ENCODE measurements at regions not wholly inside any gene's neighbourhood (a gene's known extent, or its start where the extent isn't known, plus 50 kb on each side); places are given as distances from the start of the nearest gene placed in this dataset.
"Not testable (repeated sequence)": the region's sequence is repeated elsewhere in the genome, so short reads cannot be mapped to it uniquely, and the experiment has no call there.

DNA sequence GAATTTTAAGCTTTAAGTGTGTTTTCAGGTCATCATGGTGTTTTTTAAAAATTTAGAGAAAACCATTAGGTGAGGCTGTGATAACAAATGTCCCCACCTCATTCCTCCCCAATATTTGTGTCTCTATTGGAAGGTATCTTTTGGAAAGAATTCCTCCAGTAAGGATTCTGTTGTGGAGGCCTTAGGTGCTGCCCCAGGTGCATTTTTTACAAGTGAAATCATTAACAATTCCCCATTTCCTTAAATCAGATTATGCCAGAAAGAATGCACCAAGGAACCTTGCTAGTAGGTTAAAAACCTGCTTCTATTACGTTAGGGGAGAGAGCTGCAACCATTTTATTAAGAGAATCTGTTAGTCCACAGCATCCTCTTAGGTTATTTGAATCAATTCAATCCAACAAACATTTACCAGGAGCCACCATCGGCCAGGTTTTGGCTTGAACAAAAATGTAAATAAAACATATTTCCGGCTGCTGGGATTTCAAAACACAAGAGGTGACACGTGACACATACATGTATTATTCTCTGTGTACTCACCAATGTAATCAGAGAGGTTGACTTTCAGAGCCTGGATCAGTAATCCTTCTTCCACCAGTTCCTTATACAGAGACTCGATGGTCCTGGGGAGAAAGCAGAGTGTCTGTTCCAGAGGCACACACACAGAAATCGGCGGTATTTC, 112.5 kb upstream of the ASB18 start:
- peak; percentile 83 for DNase-seq

DNA sequence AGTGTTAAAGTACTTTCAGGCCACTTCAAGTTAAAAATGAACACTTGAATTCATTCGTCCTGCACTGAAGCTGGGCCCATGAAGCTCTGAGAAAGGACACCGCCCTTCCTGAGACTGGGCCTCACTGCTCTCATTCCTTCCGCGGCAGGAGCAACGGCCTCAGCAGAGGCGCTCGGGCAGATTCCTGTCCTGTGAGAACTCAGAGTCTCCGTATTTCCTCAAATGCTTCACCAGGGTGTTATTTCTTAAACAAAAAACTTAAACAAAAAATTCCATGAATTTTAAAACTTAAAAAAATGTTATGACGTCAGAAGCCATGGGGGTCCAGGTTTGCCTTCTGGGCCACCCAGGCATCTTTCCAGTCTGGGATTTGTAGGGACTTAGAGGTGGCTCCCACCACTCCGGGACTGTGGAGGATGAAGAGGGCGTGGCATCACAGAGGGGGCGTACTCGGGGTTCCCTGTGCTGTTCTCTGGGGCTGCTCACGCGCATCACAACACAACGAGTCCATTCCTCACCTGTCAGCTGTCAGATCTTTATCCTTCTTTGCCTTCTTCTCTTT, 115.9 kb upstream of the ASB18 start:
- DNase-seq, result no peak

DNA sequence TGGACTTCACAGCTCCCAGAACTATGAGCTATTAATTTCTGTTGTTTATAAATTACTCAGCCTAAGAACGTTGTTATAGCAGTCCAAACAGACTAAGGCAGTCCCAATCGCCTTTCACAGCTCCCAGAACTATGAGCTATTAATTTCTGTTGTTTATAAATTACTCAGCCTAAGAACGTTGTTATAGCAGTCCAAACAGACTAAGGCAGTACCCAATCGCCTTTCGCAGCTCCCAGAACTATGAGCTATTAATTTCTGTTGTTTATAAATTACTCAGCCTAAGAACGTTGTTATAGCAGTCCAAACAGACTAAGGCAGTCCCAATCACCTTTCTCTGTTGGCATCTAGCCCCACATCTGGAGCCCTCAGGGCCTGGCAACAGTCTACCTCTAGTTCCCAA, 117.0 kb upstream of the ASB18 start:
- not testable (repeated sequence) for DNase-seq

DNA sequence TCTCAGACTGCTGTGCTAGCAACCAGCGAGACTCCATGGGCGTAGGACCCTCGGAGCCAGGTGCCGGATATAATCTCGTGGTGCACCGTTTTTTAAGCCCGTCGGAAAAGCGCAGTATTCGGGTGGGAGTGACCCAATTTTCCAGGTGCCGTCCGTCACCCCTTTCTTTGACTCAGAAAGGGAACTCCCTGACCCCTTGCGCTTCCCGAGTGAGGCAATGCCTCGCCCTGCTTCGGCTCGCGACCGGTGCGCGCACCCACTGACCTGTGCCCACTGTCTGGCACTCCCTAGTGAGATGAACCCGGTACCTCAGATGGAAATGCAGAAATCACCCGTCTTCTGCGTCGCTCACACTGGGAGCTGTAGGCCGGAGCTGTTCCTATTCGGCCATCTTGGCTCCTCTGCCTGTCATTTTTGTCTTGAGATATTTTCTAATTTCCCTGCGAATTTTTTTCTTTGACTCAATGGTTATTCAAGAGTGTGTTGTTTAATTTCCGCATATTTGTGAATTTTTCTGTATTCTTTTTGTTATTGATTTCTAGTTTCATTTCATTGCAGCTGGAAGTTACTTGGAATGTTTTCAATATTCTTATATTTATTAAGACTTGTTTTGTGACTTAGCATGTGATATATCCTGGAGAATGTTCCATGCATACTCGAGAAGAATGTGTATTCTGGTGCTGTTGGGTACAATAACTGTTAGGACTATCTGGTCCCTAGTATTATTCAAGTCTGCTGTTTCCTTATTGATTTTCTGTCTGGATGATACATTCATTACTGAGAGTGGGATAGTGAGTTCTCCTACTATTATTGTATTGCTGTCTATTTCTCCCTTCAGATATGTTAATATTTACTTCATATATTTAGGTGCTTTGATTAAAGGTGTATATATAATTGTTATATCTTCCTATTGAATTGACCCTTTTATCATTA, 125.3 kb upstream of the ASB18 start:
- not testable (repeated sequence) for DNase-seq

DNA sequence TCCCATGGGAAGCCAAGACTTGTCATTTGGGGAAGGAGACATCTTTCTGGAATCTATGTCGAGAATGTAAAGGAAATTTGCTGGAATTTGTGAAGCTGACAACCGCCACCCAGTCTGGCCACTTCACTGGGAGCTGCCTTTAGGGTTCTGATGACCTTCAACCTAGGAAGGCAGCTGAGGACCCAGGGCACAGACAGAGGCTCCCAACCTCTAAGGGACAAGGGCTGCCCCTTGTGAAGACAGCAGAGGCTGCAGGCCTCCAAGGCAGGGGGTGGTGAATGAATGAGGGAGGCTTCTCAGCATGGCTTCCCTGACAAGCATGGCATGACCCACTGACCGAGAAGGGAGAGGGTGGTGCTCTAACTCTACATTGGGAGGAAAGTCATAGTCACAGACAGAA, 128.9 kb upstream of the ASB18 start:
- DNase-seq, result no peak

DNA sequence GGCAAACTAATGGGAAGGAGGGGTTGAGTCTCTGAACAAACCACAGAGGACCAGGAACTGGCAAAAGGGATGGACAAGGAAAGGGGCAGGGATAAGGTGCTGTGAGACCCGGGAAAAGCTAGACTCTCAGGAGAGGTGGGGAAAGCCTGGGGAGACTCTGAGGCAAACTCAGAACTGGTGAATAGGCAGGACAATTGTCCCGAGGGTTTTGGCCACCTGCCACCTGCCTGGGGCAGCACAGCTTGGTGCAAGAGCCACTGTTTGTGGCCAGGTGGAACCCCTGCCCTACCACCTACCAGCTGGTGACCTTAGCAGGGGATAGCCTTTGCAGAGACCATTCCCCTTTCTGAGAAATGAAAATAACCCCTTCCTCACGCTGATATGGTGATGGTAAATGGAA, 129.4 kb upstream of the ASB18 start:
- DNase-seq, result no peak

DNA sequence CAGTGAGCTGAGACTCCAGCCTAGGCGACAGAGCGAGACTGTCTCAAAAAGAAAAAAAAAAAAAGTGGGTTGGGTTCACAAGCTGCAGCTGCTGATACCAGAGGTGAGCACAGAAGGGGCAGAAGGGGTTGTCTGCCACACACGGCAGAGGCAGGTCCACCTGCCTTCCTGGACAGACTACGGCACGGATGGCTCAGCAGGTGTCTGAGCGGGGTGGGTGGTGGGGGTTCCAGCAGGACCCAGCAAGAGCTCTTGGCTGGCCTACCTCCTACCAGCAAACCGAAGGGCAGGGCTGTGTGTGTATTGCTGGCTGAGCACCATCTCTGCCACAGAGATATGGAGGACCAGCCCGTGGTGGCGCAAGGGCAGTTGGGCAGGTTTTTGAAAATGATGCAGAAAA, 130.4 kb upstream of the ASB18 start:
- DNase-seq, result no peak

DNA sequence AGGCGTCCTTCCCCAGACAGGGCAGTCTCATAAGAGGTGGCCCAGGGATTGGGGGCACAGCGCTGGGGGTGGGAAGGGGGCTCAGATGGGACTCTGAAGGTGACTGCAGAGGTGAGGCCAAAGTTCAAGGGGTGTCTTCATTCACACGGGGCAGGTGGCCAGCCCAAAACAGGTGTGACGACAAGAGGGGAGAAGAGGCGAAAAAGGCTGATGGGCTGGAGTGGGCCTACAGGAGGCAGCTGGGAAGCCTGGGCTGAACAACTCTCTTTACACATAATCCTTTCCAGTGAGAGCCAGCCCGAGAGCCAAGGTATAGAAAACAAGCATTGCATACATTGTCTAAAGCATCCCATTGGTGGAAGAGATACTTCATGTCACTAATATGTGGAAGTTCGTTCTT, 130.9 kb upstream of the ASB18 start:
- DNase-seq, result no peak

DNA sequence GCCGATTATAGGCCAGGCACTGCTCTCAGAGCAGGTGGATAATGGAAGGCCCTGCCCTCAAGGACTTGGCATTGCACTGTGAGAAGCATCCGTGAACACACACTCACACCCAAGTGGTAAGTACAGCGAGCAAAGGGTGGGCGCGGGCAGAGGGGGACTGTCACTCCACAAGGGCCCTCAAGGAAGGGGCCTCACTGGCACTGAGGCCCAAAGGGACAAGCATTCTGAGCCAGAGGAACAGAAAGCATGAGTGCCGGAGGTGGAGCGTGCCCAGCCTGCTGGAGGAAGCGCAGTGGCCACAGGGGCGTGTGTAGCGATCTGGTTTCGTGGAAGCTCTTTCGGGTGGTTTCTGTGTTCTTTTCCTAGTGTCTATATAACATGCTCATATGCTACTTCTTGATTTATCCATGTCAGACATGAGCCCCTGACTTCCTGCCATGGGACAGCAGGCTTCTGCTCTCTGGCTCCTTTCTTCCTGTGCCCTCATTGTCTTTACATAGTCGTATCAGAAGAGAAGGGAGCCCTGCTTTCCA, 132.7 kb upstream of the ASB18 start:
- DNase-seq, result no peak

DNA sequence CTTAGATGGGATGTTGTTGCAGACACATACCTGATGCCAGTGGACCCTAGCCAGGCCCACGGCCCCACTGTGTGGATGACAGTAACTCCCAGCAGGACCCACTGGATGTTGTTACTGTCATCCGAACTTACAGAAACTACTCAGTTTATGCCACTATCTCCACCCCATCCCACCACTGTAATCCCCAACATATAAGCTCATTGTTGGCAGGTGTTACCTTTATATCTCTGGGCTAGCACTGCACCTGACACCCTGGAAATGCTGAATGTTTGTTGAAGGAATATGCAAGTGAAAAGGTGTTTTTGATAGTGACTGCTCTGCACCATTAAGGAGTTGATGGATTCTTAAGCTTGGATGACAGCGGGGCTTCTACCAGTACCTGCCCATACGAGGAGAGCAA, 133.5 kb upstream of the ASB18 start:
- no peak for DNase-seq

DNA sequence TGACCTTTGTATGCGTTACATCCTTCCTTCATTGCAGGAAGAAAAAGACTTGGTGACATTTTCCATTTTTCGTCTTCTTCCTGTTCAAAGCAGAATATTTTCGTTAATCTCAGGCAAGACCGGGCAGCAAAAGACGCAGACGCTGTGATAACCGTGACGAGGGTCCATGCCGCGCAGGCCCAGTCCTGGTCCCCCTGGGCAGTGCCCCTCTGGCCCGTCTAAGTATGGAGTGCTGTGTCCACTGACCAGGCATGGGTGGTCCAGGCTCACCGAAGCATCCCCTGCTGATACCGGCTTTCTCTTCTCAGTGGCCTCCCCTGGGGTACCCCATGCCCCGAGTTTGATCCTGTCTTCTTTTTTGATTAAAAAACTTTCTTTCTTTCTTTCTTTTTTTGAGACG, 135.2 kb upstream of the ASB18 start:
- DNase-seq, result no peak

DNA sequence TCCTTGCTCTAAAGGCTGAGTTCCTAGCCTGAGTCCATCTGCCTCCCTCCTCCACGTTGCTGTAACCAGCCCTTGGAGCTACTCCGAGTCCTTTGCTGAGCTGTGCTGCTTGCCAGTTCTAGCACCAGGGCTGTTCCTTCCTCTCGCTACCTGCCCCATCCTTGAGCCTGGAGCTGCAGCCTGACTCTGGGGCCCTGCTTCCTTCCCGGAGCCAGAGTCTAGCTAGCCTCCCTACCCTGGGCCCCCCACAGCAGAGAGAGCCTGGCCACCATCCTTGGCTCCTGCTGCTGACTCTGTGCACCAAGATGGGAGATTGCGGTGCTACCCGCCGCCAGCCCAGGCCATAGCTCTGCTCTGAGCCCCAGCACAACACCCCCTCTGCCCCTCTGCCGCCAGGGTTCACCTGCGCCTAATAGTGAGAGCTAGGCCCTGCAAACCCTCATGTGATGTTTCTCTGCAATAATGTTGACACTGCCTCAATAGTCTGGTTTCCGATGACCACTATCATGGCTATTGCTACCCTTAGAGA, 135.9 kb upstream of the ASB18 start:
- DNase-seq, result no peak

DNA sequence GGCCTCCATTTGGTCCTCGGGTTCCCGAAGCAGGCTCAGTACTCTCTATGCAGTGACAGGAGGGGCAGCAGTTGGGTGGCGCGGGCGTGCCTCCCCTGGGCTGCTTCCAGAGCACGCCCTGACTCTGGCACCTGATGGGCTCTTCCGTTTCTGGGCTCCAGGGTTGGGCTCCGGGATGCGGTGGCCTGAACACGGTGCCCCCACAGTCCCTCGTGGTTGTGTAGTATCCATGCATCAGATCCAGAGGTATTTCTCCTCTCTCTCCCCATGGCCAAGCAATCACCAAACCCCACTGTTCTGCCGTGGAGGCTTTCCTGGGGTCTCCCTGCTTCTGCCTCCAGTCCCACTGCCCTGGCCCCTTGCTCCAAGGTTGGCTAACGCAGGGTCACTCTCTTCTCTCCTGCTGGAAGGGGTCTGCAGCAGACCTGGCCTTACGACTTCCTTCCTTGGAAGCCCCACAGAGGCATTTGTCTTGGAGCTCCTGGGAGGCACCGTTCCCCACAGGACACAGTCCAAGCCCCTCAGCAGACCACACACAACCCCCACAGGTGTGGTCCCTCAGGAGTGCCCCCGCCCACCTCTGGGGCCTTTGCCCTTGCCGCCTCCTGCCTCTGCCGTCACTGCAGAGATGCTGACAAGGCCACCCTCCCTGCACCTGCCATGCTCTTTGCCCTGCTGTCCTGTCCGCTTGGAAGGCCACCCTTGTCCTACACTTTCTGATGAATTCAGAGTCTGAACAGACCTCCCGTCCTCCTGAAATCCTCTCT, 136.6 kb upstream of the ASB18 start:
- no peak for DNase-seq

DNA sequence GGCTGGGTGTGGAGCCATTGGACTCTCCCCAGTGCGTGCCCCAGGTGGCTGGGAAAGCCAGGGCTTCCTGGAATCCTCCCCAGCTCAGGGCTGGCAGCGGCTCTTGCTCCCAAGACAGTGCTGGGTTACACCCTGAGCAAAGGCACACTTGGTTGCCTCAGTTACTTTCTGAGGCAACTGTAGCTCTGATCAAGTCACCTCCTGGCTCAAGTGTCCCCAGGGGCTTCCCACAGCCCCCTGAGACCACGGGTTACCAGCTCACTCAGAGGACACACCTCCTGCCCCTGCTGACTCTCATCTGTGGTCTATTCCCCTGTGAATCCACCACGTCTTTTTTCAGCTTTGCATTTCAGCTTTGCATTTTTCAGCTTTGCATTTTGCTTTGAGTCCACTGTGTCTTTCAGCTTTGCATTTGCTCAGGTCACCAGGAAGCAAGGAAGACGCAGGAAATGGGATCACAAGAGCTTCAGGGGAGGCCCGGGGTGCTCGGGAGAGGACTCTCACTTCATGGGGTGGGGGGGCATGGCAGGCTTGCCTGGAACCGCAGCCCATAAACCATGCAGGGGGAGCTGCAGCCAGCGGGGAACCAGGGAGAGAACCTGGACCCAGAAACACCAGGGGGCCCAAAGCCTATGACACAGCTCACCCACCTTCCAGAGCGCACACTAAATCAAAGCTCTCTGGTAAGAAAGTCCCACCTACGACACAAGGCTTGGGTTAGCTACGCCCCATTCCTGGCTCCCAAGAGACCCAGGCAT, 138.0 kb upstream of the ASB18 start:
- no peak for DNase-seq

DNA sequence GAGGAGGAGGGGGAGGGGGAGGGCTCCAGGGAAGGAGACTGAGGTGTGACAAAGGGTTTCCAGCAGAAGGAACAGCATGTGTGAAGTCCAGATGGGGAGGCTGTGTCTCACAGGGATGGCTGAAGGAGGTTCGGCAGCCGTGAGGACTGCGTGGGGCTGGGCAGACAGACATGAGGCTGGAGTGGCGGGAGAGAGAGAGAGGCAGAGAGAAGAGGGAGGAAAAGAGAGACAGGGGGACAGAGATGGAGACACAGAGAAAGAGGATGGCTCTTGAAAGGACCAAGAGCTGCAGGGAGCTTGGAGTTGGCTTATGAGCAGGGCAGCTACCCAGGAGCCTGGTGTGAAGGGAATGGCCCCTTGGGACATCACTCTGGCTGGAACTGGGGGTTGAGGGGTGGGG, 138.9 kb upstream of the ASB18 start:
- DNase-seq, result no peak

DNA sequence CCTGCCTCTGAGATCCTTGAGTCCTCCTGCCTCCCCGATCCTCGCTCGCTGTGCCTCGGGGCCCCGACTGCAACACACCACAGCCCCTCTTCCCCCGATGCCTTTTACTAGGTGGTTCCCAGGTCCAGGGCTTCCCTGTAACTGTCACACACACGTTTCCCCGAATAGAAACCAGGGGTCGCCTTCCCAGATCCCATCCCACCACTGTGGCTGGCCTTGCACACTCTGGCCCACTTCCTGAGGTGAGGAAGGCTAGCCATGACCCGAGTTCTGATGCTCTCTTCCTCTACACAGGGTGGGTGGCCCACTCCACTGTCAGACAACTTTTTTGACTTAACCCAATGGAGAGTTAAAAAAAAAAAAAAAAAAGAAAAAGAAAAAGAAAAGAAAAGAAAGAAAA, 139.6 kb upstream of the ASB18 start:
- DNase-seq, result no peak

DNA sequence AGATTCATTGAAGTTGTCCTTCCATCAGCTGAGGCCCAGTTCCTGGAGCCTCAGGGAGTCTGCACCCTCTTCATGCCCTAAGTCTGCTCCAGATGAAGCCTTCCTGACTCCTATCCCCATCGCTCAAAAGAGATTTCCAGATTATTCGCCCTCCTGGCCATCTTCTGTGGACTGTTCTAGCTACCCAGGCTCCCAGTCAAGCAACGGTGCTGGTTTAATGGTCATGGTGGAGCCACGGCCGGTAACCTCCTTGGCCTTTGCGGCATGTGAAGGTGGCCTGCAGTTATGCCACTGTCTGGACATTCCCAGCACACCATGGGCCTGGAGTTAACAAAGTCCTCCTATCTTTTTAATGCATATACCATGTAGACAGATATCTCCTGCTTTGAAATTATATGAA, 140.1 kb upstream of the ASB18 start:
- no peak for DNase-seq

DNA sequence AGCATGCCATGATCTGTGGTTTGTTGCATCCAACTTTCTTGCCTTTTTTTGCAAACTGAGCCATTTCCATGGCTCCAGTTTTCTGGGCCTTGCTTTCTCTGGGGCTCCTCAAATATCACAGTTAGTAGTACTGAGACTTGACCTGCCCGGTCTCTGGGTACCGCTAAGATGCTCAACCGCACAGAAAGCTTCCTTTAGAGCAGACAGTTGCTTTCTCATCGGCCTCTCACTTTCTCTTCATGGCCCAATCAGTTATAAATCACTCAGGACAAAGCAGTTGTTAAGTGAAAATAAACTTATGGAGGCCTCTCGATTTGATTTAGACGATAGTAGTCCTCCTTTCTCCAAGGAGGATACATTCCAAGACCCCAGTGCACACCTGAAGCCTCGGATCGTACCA, 141.2 kb upstream of the ASB18 start:
- DNase-seq, result no peak

DNA sequence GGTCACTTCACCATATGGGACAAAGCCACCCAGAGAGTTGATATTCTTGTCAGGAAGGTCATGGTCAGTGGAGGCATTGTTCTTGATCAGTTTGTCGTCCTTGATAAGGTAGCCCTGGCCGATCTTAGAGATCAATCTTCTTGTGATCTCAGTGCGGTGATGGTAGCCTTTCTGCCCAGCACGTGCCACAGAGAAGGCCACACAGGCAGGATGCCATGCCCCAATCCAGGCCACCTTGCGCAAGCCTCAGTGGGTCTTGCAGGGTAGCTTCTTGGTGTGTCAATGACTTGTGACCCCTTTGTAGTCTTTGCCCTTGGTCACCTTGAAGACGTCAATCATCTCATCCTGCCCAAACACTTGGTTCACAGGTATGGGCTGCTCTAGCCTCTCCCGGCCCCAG, 143.9 kb upstream of the ASB18 start:
- DNase-seq, result no peak

DNA sequence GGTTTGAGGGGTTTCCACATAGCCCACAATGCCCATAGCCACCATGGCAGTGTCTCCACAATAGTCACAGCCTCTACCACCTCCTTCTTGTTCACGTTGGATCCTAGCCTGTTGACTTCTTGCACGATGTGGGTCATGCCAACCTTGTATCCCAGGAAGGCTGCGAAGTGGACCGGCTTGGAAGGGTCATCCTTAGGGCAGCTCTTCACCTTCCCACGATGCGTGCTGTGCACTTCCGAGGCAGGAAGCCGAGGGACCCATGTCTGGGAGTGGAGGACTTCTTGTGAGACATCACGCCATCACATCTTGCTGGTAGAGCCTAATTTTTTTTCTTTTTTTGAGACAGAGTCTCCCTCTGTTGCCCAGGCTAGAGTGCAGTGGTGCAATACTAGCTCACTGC, 144.6 kb upstream of the ASB18 start:
- no peak for DNase-seq

DNA sequence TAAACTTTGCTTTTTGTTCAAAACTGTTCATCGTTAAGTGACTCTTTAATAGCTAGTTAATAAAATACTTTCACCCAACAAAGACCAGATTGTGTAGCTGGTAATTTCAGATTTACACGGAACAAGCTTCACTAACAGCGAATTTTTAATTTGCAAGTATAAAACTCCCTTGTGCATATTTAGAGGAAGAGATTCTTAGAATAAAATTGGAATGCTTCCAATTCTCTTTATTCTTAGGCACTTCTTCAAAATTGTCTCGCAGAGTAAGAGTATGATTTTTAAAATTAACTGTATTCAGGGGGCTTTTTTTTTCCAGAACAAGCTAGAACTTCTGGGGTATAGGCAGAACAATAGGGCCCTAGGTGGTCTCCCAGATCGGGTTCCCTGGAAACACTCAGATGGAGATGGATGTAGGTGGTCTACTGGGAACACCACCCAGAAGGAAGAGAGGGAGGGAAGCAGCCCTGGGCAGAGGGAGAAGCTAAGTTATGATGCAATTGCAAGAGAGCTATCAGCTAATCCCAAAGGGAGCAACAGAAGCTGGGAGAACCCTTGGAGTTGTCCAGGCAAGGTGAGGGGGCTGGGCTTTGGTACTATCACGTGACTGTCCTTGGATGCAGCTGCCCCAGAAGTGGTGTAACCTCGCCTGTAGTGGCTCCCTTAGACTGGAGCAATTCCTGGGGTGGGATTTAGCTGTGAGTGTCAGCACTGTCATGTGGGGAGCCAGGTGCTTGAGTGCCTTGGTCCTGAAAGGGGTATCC, 151.7 kb upstream of the ASB18 start:
- no peak for DNase-seq
